Panc1 (cell line): ENCODE measurements at regions not wholly inside any gene's neighbourhood (a gene's known extent, or its start where the extent isn't known, plus 50 kb on each side); places are given as distances from the start of the nearest gene placed in this dataset.

Source experiments
- POLR2AphosphoS5 ChIP-seq: IDR thresholded peaks from 2 replicates; pipeline ENCODE4 v1.6.1; 2012; ENCODE audit warnings: mild to moderate bottlenecking, low read depth, low read length, moderate library complexity
- TF ChIP-seq, protein P1 (sequence below): fragments of 450-650 bp; IDR thresholded peaks from 2 replicates; pipeline ENCODE4 v1.5.1; 2017; ENCODE audit warnings: mild to moderate bottlenecking
- TF ChIP-seq, protein P2 (sequence below), 2 experiments: IDR thresholded peaks; 2 replicates each; pipeline ENCODE4 v1.6.1; 2011 to 2012; ENCODE audit warnings: low read depth in 2 of 2, control low read depth in 1 of 2, low read length in 1 of 2, mild to moderate bottlenecking in 1 of 2, moderate library complexity in 1 of 2; ENCODE audit not compliant: insufficient read depth in 1 of 2

DNA sequence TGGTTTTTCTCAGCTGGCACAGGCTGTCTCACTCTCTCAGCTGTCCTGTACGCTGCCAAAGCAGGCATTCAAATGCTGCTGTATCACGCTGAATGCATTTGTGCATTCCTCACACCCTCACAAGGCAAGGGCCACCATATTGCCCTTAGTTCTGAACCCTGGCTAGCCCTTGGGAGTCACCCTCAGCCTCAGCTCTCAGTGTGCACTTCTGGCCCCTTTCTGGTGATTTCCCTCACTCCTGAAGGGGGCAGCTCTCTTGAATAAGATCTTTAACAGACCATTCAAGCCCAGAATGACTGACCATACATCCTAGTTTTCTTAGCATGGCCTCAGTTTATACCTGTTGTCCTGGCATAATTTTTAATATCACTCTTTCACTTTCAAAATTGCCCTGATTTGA is 84.3 kb downstream of the HTR1A start:
- TF ChIP-seq, protein P1, sequence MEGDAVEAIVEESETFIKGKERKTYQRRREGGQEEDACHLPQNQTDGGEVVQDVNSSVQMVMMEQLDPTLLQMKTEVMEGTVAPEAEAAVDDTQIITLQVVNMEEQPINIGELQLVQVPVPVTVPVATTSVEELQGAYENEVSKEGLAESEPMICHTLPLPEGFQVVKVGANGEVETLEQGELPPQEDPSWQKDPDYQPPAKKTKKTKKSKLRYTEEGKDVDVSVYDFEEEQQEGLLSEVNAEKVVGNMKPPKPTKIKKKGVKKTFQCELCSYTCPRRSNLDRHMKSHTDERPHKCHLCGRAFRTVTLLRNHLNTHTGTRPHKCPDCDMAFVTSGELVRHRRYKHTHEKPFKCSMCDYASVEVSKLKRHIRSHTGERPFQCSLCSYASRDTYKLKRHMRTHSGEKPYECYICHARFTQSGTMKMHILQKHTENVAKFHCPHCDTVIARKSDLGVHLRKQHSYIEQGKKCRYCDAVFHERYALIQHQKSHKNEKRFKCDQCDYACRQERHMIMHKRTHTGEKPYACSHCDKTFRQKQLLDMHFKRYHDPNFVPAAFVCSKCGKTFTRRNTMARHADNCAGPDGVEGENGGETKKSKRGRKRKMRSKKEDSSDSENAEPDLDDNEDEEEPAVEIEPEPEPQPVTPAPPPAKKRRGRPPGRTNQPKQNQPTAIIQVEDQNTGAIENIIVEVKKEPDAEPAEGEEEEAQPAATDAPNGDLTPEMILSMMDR = no peak
- TF ChIP-seq, protein P2, sequence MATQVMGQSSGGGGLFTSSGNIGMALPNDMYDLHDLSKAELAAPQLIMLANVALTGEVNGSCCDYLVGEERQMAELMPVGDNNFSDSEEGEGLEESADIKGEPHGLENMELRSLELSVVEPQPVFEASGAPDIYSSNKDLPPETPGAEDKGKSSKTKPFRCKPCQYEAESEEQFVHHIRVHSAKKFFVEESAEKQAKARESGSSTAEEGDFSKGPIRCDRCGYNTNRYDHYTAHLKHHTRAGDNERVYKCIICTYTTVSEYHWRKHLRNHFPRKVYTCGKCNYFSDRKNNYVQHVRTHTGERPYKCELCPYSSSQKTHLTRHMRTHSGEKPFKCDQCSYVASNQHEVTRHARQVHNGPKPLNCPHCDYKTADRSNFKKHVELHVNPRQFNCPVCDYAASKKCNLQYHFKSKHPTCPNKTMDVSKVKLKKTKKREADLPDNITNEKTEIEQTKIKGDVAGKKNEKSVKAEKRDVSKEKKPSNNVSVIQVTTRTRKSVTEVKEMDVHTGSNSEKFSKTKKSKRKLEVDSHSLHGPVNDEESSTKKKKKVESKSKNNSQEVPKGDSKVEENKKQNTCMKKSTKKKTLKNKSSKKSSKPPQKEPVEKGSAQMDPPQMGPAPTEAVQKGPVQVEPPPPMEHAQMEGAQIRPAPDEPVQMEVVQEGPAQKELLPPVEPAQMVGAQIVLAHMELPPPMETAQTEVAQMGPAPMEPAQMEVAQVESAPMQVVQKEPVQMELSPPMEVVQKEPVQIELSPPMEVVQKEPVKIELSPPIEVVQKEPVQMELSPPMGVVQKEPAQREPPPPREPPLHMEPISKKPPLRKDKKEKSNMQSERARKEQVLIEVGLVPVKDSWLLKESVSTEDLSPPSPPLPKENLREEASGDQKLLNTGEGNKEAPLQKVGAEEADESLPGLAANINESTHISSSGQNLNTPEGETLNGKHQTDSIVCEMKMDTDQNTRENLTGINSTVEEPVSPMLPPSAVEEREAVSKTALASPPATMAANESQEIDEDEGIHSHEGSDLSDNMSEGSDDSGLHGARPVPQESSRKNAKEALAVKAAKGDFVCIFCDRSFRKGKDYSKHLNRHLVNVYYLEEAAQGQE (IDR thresholded peaks at IDR 0.05; ENCODE audit: insufficient read depth in 1 of 2, low read depth in 2 of 2, low read length in 1 of 2) = no peak
- TF ChIP-seq POLR2AphosphoS5 = no peak
